ENCODE measurements at regions not wholly inside any gene's neighbourhood (a gene's known extent, or its start where the extent isn't known, plus 50 kb on each side); places are given as distances from the start of the nearest gene placed in this dataset.

DNA sequence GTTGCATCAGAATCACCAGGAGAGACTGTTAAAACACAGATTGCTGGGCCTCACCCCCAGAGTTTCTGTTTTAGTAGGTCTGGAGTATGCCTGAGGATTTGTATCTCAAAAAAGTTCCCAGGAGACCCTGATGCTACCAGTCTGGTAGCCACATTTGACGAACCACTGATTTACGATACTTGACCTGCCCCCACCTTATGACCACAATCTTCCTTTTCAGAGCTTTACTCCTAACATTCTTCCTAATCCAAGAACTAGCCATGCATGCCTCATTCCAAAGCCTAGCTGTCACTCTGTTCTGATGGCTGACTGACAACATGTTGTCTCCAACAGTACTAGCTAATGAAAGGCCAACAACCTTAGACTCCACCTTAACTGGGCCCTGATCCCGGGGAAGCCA is 191.4 kb downstream of the MBD2 start:
- Histone ChIP-seq H3K9me3 (ENCODE audit: control insufficient read depth in 2 of 2, insufficient read depth in 1 of 2, low read depth in 1 of 2, low read length in 1 of 2) (no peaks in the 10 kb centered on the region), H3K4me3 (ENCODE audit: low read depth in 1 of 3, low read length in 3 of 3) (no peak overlapping the region), H3K36me3 (ENCODE audit: control insufficient read depth in 3 of 3, insufficient read depth in 2 of 3, low read depth in 1 of 3, low read length in 3 of 3) (no peaks in the 10 kb centered on the region), H3K27me3 (ENCODE audit: control insufficient read depth in 3 of 3, insufficient read depth in 3 of 3, low read length in 3 of 3) (no peaks in the 10 kb centered on the region), H3K4me1 (ENCODE audit: control insufficient read depth in 3 of 3, insufficient read depth in 2 of 3, low read depth in 1 of 3, low read length in 2 of 3) (no peaks in the 10 kb centered on the region), H3K27ac (ENCODE audit: low read depth in 1 of 3, low read length in 2 of 3) (no peak overlapping the region)
- WGBS, 3 donors = 78 to 83% (median 81%) methylated on average over 3 of the region's 3 CpGs
- no peak for FAIRE-seq
- DNase-seq = no peak

DNA sequence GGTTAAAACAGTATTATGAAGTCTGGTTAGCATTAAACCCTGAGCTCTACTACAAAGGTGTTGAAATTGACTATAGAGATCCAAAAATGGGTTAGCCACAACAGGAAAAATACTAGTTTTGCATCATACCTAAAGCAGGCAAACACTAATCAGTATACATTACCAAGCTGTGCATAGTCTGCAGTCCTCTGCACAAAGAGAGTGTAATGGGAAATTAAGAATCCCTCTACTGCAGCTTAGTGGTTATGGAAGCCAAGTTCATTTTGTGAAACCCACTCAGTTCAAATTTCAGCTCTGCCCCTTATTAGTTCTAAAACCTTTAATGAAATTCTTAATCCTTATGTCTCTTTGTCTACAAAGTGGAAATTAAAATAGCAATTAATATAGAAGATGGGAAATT is 192.1 kb downstream of the MBD2 start:
- FAIRE-seq (no peak), DNase-seq (no peak)
- H3K27ac ChIP-seq (ENCODE audit: low read depth in 1 of 3, low read length in 2 of 3) = no peak overlapping the region
- no peaks in the 10 kb centered on the region for H3K9me3 ChIP-seq (ENCODE audit: control insufficient read depth in 2 of 2, insufficient read depth in 1 of 2, low read depth in 1 of 2, low read length in 1 of 2)
- no peaks in the 10 kb centered on the region for H3K4me1 ChIP-seq (ENCODE audit: control insufficient read depth in 3 of 3, insufficient read depth in 2 of 3, low read depth in 1 of 3, low read length in 2 of 3)
- H3K4me3 ChIP-seq (ENCODE audit: low read depth in 1 of 3, low read length in 3 of 3) = no peak overlapping the region
- no peaks in the 10 kb centered on the region for H3K36me3 ChIP-seq (ENCODE audit: control insufficient read depth in 3 of 3, insufficient read depth in 2 of 3, low read depth in 1 of 3, low read length in 3 of 3)
- H3K27me3 ChIP-seq (ENCODE audit: control insufficient read depth in 3 of 3, insufficient read depth in 3 of 3, low read length in 3 of 3) = no peaks in the 10 kb centered on the region

- DNase-seq (no peak), FAIRE-seq (no peak)
- Histone ChIP-seq H3K9me3 (ENCODE audit: control insufficient read depth in 2 of 2, insufficient read depth in 1 of 2, low read depth in 1 of 2, low read length in 1 of 2) (no peaks in the 10 kb centered on the region), H3K4me3 (ENCODE audit: low read depth in 1 of 3, low read length in 3 of 3) (no peak overlapping the region), H3K4me1 (ENCODE audit: control insufficient read depth in 3 of 3, insufficient read depth in 2 of 3, low read depth in 1 of 3, low read length in 2 of 3) (no peaks in the 10 kb centered on the region), H3K27ac (ENCODE audit: low read depth in 1 of 3, low read length in 2 of 3) (no peak overlapping the region), H3K27me3 (ENCODE audit: control insufficient read depth in 3 of 3, insufficient read depth in 3 of 3, low read length in 3 of 3) (no peaks in the 10 kb centered on the region), H3K36me3 (ENCODE audit: control insufficient read depth in 3 of 3, insufficient read depth in 2 of 3, low read depth in 1 of 3, low read length in 3 of 3) (no peaks in the 10 kb centered on the region)
These were observed 193.2 kb downstream of the MBD2 start for GRCh38 chr18:54031243-54031642.

DNA sequence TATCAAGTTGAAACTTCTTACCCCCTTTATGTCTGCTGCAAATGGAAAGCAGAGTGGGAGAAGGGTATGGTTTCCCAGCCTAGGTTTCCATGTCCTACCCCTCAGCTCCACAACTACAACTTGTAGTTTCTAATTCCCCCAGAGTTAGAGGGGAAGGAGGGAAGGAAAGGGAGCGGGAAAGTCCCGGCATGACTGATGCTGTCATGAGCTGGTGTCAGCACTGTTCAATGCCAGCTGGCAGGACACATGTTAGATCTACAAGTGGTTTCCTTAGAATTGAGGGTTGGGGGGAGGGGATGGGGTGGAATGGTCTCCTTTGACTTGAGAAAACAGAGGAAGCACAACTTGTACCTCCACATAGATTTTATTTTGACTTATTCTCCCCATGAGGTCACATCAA is 194.0 kb downstream of the MBD2 start:
- Histone ChIP-seq H3K27me3 (ENCODE audit: control insufficient read depth in 3 of 3, insufficient read depth in 3 of 3, low read length in 3 of 3) (no peaks in the 10 kb centered on the region), H3K4me1 (ENCODE audit: control insufficient read depth in 3 of 3, insufficient read depth in 2 of 3, low read depth in 1 of 3, low read length in 2 of 3) (no peaks in the 10 kb centered on the region), H3K4me3 (ENCODE audit: low read depth in 1 of 3, low read length in 3 of 3) (no peak overlapping the region), H3K27ac (ENCODE audit: low read depth in 1 of 3, low read length in 2 of 3) (no peak overlapping the region), H3K36me3 (ENCODE audit: control insufficient read depth in 3 of 3, insufficient read depth in 2 of 3, low read depth in 1 of 3, low read length in 3 of 3) (no peaks in the 10 kb centered on the region), H3K9me3 (ENCODE audit: control insufficient read depth in 2 of 2, insufficient read depth in 1 of 2, low read depth in 1 of 2, low read length in 1 of 2) (no peaks in the 10 kb centered on the region)
- FAIRE-seq = no peak
- DNase-seq = no peak
- WGBS, 3 donors = 84 to 93% (median 89%) methylated on average over 2 of the region's 2 CpGs

GRCh38 chr18:54023471-54023870 is 201.0 kb downstream of the MBD2 start:
- FAIRE-seq (no peak), DNase-seq (peak in 1 of 2 donors; percentile 25)
- Histone ChIP-seq H3K4me1 (ENCODE audit: control insufficient read depth in 3 of 3, insufficient read depth in 2 of 3, low read depth in 1 of 3, low read length in 2 of 3) (no peaks in the 10 kb centered on the region), H3K4me3 (ENCODE audit: low read depth in 1 of 3, low read length in 3 of 3) (no peak overlapping the region), H3K27me3 (ENCODE audit: control insufficient read depth in 3 of 3, insufficient read depth in 3 of 3, low read length in 3 of 3) (no peaks in the 10 kb centered on the region), H3K9me3 (ENCODE audit: control insufficient read depth in 2 of 2, insufficient read depth in 1 of 2, low read depth in 1 of 2, low read length in 1 of 2) (no peaks in the 10 kb centered on the region), H3K27ac (ENCODE audit: low read depth in 1 of 3, low read length in 2 of 3) (no peak overlapping the region), H3K36me3 (ENCODE audit: control insufficient read depth in 3 of 3, insufficient read depth in 2 of 3, low read depth in 1 of 3, low read length in 3 of 3) (no peaks in the 10 kb centered on the region)
- WGBS, 3 donors = 64 to 76% (median 73%) methylated on average over 4 of the region's 4 CpGs

DNA sequence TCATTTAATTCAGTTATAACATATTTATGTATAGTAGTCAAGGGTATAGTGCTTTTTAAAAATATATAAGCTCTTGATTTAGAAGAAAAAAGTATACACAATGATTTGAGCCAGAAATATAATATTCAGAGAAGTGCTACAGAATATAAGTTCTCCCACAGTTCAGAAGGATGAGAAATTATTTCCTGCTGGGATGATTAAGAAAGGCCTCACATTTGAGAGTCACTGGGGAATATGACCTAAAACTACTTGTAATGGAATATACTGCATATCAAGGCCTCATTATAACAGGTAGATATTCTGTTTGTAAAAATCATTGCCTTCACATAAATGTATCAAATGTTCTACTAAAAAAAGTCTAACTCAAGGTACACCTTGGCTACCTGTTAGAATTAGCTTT is 203.5 kb downstream of the MBD2 start:
- DNase-seq (no peak), FAIRE-seq (no peak)

DNA sequence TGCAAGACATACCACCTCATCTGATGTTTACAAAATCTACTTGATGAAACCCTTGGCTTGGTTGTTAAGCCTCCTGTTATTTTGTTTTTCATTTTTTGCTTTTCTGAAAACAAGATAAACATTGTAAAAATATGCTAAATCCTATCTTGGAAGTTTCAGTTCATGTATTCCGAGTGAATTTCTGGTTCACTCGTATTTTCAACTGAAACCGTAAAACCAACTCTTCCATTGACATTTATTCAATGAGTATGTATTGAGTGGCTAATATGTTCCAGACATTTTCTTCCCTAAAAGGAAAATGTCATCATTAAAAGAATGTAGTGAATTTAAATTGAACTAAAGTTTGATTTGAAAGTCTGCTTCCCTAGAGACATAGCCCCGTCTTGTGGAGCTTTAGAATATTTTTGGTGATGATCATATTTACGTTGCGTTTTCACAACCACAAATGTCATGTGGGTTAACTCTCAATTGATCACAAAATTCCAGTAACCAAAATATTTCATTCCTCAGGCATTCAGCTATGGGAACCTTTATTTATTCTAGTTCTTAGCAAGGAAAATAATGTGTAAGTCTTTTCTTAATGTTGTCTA is 204.2 kb downstream of the MBD2 start:
- Histone ChIP-seq H3K27ac (ENCODE audit: low read depth in 1 of 3, low read length in 2 of 3) (no peak overlapping the region), H3K9me3 (ENCODE audit: control insufficient read depth in 2 of 2, insufficient read depth in 1 of 2, low read depth in 1 of 2, low read length in 1 of 2) (no peaks in the 10 kb centered on the region), H3K4me3 (ENCODE audit: low read depth in 1 of 3, low read length in 3 of 3) (no peak overlapping the region), H3K27me3 (ENCODE audit: control insufficient read depth in 3 of 3, insufficient read depth in 3 of 3, low read length in 3 of 3) (no peaks in the 10 kb centered on the region), H3K4me1 (ENCODE audit: control insufficient read depth in 3 of 3, insufficient read depth in 2 of 3, low read depth in 1 of 3, low read length in 2 of 3) (no peaks in the 10 kb centered on the region), H3K36me3 (ENCODE audit: control insufficient read depth in 3 of 3, insufficient read depth in 2 of 3, low read depth in 1 of 3, low read length in 3 of 3) (no peaks in the 10 kb centered on the region)
- FAIRE-seq (no peak), DNase-seq (no peak)
- WGBS, 3 donors = 80 to 85% (median 85%) methylated on average over 6 of the region's 6 CpGs

More for the DNA sequence above, 203.5 kb downstream of the MBD2 start:
- H3K27ac ChIP-seq (ENCODE audit: low read depth in 1 of 3, low read length in 2 of 3) = no peak overlapping the region
- H3K36me3 ChIP-seq (ENCODE audit: control insufficient read depth in 3 of 3, insufficient read depth in 2 of 3, low read depth in 1 of 3, low read length in 3 of 3) = no peaks in the 10 kb centered on the region
- H3K4me3 ChIP-seq (ENCODE audit: low read depth in 1 of 3, low read length in 3 of 3) = no peak overlapping the region
- H3K4me1 ChIP-seq (ENCODE audit: control insufficient read depth in 3 of 3, insufficient read depth in 2 of 3, low read depth in 1 of 3, low read length in 2 of 3) = no peaks in the 10 kb centered on the region
- H3K9me3 ChIP-seq (ENCODE audit: control insufficient read depth in 2 of 2, insufficient read depth in 1 of 2, low read depth in 1 of 2, low read length in 1 of 2) = no peaks in the 10 kb centered on the region
- no peaks in the 10 kb centered on the region for H3K27me3 ChIP-seq (ENCODE audit: control insufficient read depth in 3 of 3, insufficient read depth in 3 of 3, low read length in 3 of 3)

DNA sequence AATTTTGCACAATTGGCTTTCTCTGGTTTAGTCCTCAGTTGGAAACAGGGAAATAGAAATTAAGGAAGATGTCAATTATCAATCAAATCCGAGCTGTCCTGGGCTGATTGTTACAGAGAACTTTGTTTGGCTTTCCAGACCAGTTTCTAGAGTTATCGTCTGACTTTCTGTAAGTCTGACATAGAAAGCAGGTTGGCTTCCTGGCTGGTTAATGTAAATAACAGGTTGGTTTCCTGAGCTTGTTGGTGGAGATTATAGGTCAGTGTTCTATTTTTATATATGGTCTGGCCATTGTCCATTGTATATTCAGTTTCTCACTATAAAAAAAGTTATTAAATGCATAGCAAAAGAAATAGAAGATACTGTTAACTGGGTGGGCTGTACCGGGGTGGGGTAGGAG is 204.8 kb downstream of the MBD2 start:
- no peaks in the 10 kb centered on the region for H3K9me3 ChIP-seq (ENCODE audit: control insufficient read depth in 2 of 2, insufficient read depth in 1 of 2, low read depth in 1 of 2, low read length in 1 of 2)
- DNase-seq (no peak), FAIRE-seq (no peak)
- no peak overlapping the region for H3K4me3 ChIP-seq (ENCODE audit: low read depth in 1 of 3, low read length in 3 of 3)
- no peak overlapping the region for H3K27ac ChIP-seq (ENCODE audit: low read depth in 1 of 3, low read length in 2 of 3)
- no peaks in the 10 kb centered on the region for H3K36me3 ChIP-seq (ENCODE audit: control insufficient read depth in 3 of 3, insufficient read depth in 2 of 3, low read depth in 1 of 3, low read length in 3 of 3)
- H3K4me1 ChIP-seq (ENCODE audit: control insufficient read depth in 3 of 3, insufficient read depth in 2 of 3, low read depth in 1 of 3, low read length in 2 of 3) = no peaks in the 10 kb centered on the region
- 57 to 67% (median 59%) methylated on average over 3 of the region's 3 CpGs for WGBS, 3 donors
- H3K27me3 ChIP-seq (ENCODE audit: control insufficient read depth in 3 of 3, insufficient read depth in 3 of 3, low read length in 3 of 3) = no peaks in the 10 kb centered on the region

DNA sequence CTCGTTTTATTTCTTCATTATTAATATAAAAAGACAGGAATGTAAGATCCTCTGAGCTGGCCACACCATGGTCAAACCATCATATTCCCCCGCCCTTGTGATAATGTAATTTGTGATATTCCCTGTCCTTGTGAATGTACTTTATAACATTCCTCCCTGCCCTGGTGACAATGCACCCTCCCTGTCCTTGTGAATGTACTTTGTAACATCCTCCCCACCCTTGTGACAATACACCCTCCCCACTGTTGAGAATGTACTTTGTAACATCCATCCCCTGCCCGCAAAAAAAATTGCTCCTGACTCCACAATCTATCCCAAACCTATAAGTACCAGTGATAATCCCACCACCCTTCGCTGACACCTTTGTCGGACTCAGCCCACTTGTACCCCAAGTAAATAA is 211.0 kb downstream of the MBD2 start:
- H3K36me3 ChIP-seq (ENCODE audit: control insufficient read depth in 3 of 3, insufficient read depth in 2 of 3, low read depth in 1 of 3, low read length in 3 of 3) = no peaks in the 10 kb centered on the region
- 73 to 87% (median 80%) methylated on average over 5 of the region's 5 CpGs for WGBS, 3 donors
- no peak for DNase-seq
- H3K4me3 ChIP-seq (ENCODE audit: low read depth in 1 of 3, low read length in 3 of 3) = no peak overlapping the region
- no peaks in the 10 kb centered on the region for H3K27me3 ChIP-seq (ENCODE audit: control insufficient read depth in 3 of 3, insufficient read depth in 3 of 3, low read length in 3 of 3)
- FAIRE-seq = no peak
- H3K4me1 ChIP-seq (ENCODE audit: control insufficient read depth in 3 of 3, insufficient read depth in 2 of 3, low read depth in 1 of 3, low read length in 2 of 3) = no peaks in the 10 kb centered on the region
- no peaks in the 10 kb centered on the region for H3K9me3 ChIP-seq (ENCODE audit: control insufficient read depth in 2 of 2, insufficient read depth in 1 of 2, low read depth in 1 of 2, low read length in 1 of 2)
- H3K27ac ChIP-seq (ENCODE audit: low read depth in 1 of 3, low read length in 2 of 3) = no peak overlapping the region
